ENCODE measurements at regions not wholly inside any gene's neighbourhood (a gene's known extent, or its start where the extent isn't known, plus 50 kb on each side); places are given as distances from the start of the nearest gene placed in this dataset.
"Not testable (repeated sequence)": the region's sequence is repeated elsewhere in the genome, so short reads cannot be mapped to it uniquely, and the experiment has no call there.

DNA sequence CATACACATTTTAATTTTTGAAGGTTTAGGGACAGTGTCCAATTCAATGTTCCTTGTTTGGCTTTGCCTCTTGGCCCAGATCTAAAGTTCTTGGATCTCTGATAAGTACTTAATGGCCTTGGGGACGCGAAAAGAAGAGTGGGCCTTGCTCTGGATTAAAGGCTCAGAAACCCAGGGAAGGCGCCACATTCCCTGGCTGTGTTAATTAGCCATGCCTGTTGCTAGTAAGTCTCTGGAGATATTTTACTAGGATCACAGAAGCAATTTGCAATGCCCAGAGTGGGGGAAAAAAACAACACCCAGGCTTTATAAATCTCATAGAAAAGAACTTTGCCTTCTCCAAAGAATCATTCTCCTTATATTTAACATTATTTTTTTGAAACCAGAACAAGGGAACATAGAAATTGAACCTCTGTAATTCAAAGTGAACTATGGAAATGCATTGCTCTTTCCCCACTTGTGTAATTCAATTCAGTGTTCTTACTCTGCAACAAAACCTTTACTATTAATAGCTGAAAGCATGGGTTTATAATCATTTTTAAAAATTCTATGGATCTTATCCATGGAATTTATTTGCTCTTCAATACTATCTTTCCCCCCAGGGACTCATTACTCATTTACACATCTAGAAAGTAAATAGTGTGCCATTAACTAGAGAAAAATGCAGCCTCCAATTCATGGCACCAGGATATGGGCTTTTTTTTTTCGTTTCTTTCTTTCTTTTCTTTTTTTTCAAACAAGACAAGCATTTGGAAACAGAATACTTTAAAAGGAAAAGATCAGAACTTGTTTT is 172.2 kb upstream of the ANKRD55 start:
- Histone ChIP-seq H3K4me3 (ENCODE audit: low read length) (no peak overlapping the region), H3K27ac (ENCODE audit: low read depth, low read length) (no peak overlapping the region), H3K4me1 (ENCODE audit: control insufficient read depth, insufficient read depth, low read length) (no peaks in the 10 kb centered on the region), H3K9ac (ENCODE audit: low read length) (no peak overlapping the region), H3K36me3 (ENCODE audit: control insufficient read depth, insufficient read depth, low read length) (no peaks in the 10 kb centered on the region), H3K27me3 (ENCODE audit: control insufficient read depth, insufficient read depth, low read length) (no peaks in the 10 kb centered on the region)

DNA sequence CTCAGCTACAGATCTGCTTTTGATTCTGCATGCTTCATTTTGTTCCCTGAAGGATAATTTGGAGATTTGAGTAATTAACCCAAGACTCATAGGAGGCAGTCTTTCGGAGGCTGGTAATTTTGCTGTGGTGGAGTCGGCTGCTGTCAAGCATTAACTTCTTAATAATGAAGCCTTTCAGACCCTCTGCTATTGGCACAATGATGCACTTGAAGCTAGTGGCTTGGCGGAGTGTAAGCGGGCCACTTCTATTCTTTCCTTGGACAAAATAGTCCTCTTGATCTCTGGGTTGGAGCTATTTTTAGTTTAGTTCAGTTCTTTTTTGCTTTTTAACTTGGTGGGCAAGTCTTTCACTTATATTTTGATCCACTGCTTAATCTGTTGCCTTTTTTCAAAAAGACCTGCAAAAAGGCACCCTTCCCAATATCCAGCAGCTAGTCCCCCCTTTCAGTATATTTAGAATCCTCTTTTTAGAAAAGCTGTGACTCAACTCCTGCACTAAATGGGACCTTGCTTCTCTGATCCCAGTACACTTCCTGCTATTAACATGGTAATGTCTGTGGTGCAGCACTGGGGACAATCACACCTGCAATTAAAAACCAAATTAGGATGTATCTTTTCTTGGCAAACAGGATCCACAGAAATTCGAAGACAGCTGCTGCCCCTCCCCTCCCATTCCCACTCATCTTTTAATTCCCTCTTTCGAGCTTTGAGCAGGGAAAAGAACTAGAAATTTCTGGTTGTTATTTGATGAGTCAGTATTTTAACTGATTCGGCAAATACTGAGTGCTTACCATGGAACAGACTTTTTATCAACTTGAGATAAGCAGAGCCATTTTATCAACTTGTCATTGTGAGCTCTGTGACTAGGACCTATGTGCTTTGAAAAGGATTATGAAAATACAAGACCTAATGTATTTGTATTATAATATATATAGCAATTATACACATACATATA is 169.4 kb upstream of the ANKRD55 start:
- Histone ChIP-seq H3K36me3 (ENCODE audit: control insufficient read depth, insufficient read depth, low read length) (no peaks in the 10 kb centered on the region), H3K4me1 (ENCODE audit: control insufficient read depth, insufficient read depth, low read length) (no peaks in the 10 kb centered on the region), H3K4me3 (ENCODE audit: low read length) (no peak overlapping the region), H3K27me3 (ENCODE audit: control insufficient read depth, insufficient read depth, low read length) (no peaks in the 10 kb centered on the region), H3K27ac (ENCODE audit: low read depth, low read length) (no peak overlapping the region), H3K9ac (ENCODE audit: low read length) (no peak overlapping the region)

DNA sequence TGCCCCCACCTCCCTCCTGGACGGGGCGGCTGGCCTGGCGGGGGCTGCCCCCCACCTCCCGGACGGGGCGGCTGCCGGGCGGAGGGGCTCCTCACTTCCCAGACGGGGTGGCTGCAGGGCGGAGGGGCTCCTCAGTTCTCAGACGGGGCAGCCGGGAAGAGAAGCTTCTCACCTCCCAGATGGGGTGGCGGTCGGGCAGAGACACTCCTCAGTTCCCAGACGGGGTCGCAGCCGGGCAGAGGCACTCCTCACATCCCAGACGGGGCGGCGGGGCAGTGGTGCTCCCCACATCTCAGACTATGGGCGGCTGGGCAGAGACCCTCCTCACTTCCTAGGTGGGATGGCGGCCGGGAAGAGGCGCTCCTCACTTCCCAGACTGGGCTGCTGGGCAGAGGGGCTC is 164.7 kb upstream of the ANKRD55 start:
- H3K4me1 ChIP-seq (ENCODE audit: control insufficient read depth, insufficient read depth, low read length); H3K27me3 ChIP-seq (ENCODE audit: control insufficient read depth, insufficient read depth, low read length); H3K4me3 ChIP-seq (ENCODE audit: low read length); H3K9ac ChIP-seq (ENCODE audit: low read length); H3K27ac ChIP-seq (ENCODE audit: low read depth, low read length); H3K36me3 ChIP-seq (ENCODE audit: control insufficient read depth, insufficient read depth, low read length): not testable (repeated sequence)

DNA sequence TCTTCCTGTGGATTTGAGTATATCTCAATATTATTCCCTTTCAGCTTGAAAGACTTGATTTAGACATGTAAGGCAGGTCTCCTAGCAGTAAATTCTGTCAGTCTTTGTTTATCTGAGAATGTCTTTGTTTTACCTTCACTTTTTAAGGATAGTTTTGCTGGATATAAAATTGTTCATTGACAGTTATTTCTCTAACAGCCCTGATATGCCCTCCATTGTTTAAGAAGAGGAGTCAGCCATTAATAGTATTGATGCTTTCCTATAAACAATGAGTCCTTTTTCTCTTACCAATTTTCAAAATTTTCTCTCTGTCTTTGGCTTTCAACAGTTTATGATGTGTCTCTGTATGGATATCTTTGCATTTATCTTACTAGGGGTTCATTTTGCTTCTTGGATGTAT is 163.5 kb upstream of the ANKRD55 start:
- Histone ChIP-seq H3K4me1 (ENCODE audit: control insufficient read depth, insufficient read depth, low read length) (no peaks in the 10 kb centered on the region), H3K27me3 (ENCODE audit: control insufficient read depth, insufficient read depth, low read length) (no peaks in the 10 kb centered on the region), H3K9ac (ENCODE audit: low read length) (no peak overlapping the region), H3K36me3 (ENCODE audit: control insufficient read depth, insufficient read depth, low read length) (no peaks in the 10 kb centered on the region), H3K4me3 (ENCODE audit: low read length) (no peak overlapping the region), H3K27ac (ENCODE audit: low read depth, low read length) (no peak overlapping the region)

DNA sequence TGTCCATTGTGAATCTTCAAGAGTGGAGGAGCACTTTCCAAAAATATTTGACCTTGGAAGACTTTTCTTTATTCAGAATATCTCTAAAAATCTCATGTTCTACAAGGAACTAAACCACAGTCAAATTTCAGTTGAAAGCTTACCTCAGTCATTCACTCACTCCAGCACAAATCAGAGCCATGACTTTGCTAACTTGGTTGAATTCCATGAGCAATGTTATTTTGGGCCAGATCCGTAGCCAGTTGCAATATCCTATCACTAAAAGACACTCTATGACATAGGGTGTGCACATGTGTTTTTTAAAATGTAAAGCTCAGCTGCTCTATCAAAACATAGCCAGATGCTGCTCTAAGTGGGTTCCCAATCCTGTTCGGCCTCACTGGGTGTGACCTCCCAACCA is 156.1 kb upstream of the ANKRD55 start:
- Histone ChIP-seq H3K4me1 (ENCODE audit: control insufficient read depth, insufficient read depth, low read length) (no peaks in the 10 kb centered on the region), H3K27ac (ENCODE audit: low read depth, low read length) (no peak overlapping the region), H3K27me3 (ENCODE audit: control insufficient read depth, insufficient read depth, low read length) (no peaks in the 10 kb centered on the region), H3K36me3 (ENCODE audit: control insufficient read depth, insufficient read depth, low read length) (no peaks in the 10 kb centered on the region), H3K9ac (ENCODE audit: low read length) (no peak overlapping the region), H3K4me3 (ENCODE audit: low read length) (no peak overlapping the region)

DNA sequence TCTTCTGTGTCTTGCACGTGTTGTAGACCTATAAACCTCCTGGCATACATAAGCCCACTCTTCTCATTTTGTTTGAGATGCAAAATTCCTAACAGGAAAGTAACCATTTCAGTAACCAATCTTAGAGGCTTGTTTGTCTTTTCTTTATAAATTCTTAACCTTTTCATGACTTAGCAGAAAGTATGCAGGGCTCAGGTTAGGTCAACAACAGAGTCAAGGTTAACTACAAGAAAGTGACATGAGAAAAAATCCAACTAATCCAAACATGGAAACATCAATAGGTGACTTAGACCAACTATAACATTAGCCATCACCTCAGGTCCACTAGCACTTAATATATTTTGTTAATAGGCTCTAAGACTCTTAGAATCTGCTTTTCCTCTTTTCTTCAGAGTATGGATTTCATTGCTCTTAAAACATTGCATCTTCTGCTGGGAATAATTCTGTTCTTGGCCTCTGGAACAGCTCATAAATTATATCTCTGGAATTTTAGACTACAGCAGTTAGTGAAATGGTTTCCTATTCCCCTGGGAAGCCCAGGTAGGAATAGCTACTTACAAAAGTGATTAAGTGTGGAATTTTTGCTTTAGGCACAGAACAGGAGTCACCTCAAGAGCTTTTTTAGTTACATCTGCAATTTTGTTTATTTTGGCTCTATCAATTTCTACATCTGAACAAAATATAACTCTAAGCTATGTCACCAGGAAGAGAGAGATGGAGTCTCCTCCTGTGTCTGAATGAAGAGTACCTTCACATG is 155.3 kb upstream of the ANKRD55 start:
- H3K27me3 ChIP-seq (ENCODE audit: control insufficient read depth, insufficient read depth, low read length), result no peaks in the 10 kb centered on the region

DNA sequence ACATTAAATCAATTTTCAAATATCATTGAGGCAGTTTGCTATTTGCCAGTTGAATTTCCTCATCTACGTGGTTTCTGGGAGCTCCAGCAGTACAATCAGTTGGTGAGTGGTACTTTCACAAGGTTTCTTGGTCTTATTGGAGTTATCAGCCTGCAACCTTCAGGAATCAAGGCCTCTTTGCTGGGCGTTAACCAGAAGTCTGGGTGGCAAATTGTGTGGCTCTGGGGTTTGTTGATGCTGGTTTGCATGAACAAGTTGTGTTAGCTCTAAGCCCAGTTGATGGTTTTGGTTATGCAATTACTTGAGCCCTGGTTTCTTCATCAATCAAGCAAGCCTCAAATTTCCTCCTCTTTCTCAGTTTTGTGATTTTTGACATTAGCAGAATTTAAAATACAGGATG is 152.9 kb upstream of the ANKRD55 start:
- H3K4me3 ChIP-seq (ENCODE audit: low read length), result no peak overlapping the region
- no peak overlapping the region for H3K9ac ChIP-seq (ENCODE audit: low read length)
- H3K36me3 ChIP-seq (ENCODE audit: control insufficient read depth, insufficient read depth, low read length), result no peaks in the 10 kb centered on the region

More for the DNA sequence above, 155.3 kb upstream of the ANKRD55 start:
- H3K27ac ChIP-seq (ENCODE audit: low read depth, low read length), result no peak overlapping the region
- H3K4me1 ChIP-seq (ENCODE audit: control insufficient read depth, insufficient read depth, low read length), result no peaks in the 10 kb centered on the region
- H3K4me3 ChIP-seq (ENCODE audit: low read length), result no peak overlapping the region
- no peaks in the 10 kb centered on the region for H3K36me3 ChIP-seq (ENCODE audit: control insufficient read depth, insufficient read depth, low read length)
- no peak overlapping the region for H3K9ac ChIP-seq (ENCODE audit: low read length)

DNA sequence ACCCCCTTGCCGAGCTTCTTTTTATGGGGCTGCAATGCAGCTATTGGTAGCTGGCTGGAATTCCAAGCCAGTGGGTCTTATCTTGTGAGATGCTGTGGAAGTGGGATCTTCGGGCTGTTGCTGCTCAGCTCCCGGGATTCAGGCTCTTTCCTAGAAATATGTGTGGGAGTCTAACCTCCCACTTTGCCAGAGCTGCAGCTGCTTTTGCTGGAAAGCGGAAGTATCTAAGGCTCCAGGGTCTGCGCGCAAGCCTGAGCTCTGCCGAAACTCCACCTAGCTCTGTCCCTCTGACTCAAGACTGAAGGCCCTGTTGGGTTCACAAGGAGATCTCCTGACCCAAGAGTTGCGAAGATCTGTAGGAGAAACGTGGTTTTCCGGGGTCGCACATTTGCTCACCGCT is 151.1 kb upstream of the ANKRD55 start:
- no peaks in the 10 kb centered on the region for H3K36me3 ChIP-seq (ENCODE audit: control insufficient read depth, insufficient read depth, low read length)
- H3K27ac ChIP-seq (ENCODE audit: low read depth, low read length), result no peak overlapping the region
- no peak overlapping the region for H3K4me3 ChIP-seq (ENCODE audit: low read length)
- no peaks in the 10 kb centered on the region for H3K27me3 ChIP-seq (ENCODE audit: control insufficient read depth, insufficient read depth, low read length)
- no peaks in the 10 kb centered on the region for H3K4me1 ChIP-seq (ENCODE audit: control insufficient read depth, insufficient read depth, low read length)
- no peak overlapping the region for H3K9ac ChIP-seq (ENCODE audit: low read length)

More for the DNA sequence above, 152.9 kb upstream of the ANKRD55 start:
- H3K4me1 ChIP-seq (ENCODE audit: control insufficient read depth, insufficient read depth, low read length), result no peaks in the 10 kb centered on the region
- H3K27me3 ChIP-seq (ENCODE audit: control insufficient read depth, insufficient read depth, low read length), result no peaks in the 10 kb centered on the region
- H3K27ac ChIP-seq (ENCODE audit: low read depth, low read length), result no peak overlapping the region

DNA sequence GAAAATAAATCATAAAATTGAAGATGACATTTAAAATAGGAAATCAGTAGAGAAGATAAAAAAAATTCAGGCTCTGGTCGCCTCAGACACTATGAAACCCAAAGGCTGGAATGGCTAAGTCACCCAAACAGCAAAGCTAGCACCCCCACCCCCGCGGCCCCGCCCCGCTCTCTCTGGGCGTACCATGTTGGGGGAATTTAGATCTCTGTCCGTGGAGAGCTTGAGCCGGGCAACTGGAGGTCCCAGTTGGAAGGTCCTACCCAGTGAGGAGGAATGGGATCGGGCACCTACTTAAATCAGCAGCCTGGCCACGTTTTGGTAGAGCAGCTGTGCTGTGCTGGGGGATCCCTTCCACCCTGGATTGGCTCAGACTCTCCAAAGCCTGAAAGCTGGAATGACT is 150.6 kb upstream of the ANKRD55 start:
- H3K27me3 ChIP-seq (ENCODE audit: control insufficient read depth, insufficient read depth, low read length), result no peaks in the 10 kb centered on the region
- H3K27ac ChIP-seq (ENCODE audit: low read depth, low read length), result no peak overlapping the region
- H3K4me1 ChIP-seq (ENCODE audit: control insufficient read depth, insufficient read depth, low read length), result no peaks in the 10 kb centered on the region
- no peak overlapping the region for H3K9ac ChIP-seq (ENCODE audit: low read length)
- no peak overlapping the region for H3K4me3 ChIP-seq (ENCODE audit: low read length)
- no peaks in the 10 kb centered on the region for H3K36me3 ChIP-seq (ENCODE audit: control insufficient read depth, insufficient read depth, low read length)

DNA sequence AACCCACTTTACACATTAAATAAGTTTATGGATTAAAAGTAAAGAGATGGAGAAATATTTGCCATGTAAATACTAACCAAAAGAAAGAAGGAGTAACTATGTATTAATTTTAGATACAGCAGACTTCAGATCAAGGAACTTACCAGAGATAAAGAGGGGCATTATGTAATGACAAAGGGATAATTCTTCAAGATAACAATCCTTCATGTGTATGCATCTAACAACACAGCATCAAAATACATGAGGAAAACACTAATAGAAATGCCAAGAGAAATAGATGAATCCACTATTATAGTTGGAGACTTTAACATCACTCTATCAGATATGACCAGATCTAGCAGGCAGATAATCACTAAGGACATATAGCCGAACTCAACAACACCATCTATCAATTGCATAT is 149.8 kb upstream of the ANKRD55 start:
- H3K27me3 ChIP-seq (ENCODE audit: control insufficient read depth, insufficient read depth, low read length), result no peaks in the 10 kb centered on the region
- no peak overlapping the region for H3K4me3 ChIP-seq (ENCODE audit: low read length)
- no peak overlapping the region for H3K27ac ChIP-seq (ENCODE audit: low read depth, low read length)
- no peaks in the 10 kb centered on the region for H3K4me1 ChIP-seq (ENCODE audit: control insufficient read depth, insufficient read depth, low read length)
- no peaks in the 10 kb centered on the region for H3K36me3 ChIP-seq (ENCODE audit: control insufficient read depth, insufficient read depth, low read length)
- H3K9ac ChIP-seq (ENCODE audit: low read length), result no peak overlapping the region

DNA sequence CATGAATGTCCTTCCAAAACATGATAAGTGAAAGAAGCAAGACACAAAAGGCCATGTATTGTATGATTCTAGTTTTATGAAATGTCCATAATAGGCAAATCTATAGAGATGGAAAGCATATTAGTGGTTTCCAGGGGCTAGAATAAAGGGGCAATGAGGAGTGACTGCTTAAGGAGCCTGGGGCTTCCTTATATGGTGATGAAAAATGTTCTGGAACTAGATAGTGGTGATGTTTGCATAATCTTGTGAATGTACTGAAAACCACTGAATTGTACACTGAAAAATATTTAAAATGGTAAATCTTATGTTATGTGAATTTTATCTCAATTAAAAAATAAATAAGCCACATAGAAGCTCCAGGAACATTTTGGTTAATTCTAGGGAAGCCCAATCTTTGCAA is 144.4 kb upstream of the ANKRD55 start:
- no peaks in the 10 kb centered on the region for H3K27me3 ChIP-seq (ENCODE audit: control insufficient read depth, insufficient read depth, low read length)
- no peak overlapping the region for H3K9ac ChIP-seq (ENCODE audit: low read length)
- no peaks in the 10 kb centered on the region for H3K4me1 ChIP-seq (ENCODE audit: control insufficient read depth, insufficient read depth, low read length)
- no peak overlapping the region for H3K4me3 ChIP-seq (ENCODE audit: low read length)
- H3K27ac ChIP-seq (ENCODE audit: low read depth, low read length), result no peak overlapping the region
- no peaks in the 10 kb centered on the region for H3K36me3 ChIP-seq (ENCODE audit: control insufficient read depth, insufficient read depth, low read length)

DNA sequence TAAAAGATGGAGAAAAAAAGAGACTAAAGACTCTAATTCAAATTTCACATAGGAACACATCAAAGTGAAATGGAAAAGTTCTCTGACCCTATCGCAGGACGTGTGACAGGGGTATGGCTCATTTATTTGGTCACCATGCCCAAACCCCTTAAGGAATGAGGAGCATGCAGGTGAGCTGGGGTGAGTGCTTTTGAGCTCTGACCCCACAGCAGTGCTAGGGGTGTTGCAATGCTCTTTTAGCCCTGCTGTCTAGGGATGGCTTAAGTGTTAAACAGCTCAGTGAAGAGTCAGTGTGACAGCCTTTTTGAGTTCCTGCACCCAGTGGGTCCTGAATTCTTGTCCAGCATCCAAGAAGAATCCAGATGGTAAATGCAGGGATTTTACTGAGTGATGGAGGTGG is 143.0 kb upstream of the ANKRD55 start:
- Histone ChIP-seq H3K4me3 (ENCODE audit: low read length) (no peak overlapping the region), H3K36me3 (ENCODE audit: control insufficient read depth, insufficient read depth, low read length) (no peaks in the 10 kb centered on the region), H3K4me1 (ENCODE audit: control insufficient read depth, insufficient read depth, low read length) (no peaks in the 10 kb centered on the region), H3K9ac (ENCODE audit: low read length) (no peak overlapping the region), H3K27ac (ENCODE audit: low read depth, low read length) (no peak overlapping the region), H3K27me3 (ENCODE audit: control insufficient read depth, insufficient read depth, low read length) (no peaks in the 10 kb centered on the region)

Data from rectal smooth muscle tissue (tissue), 1 donor.